ENCODE measurements at regions not wholly inside any gene's neighbourhood (a gene's known extent, or its start where the extent isn't known, plus 50 kb on each side); places are given as distances from the start of the nearest gene placed in this dataset.

DNA sequence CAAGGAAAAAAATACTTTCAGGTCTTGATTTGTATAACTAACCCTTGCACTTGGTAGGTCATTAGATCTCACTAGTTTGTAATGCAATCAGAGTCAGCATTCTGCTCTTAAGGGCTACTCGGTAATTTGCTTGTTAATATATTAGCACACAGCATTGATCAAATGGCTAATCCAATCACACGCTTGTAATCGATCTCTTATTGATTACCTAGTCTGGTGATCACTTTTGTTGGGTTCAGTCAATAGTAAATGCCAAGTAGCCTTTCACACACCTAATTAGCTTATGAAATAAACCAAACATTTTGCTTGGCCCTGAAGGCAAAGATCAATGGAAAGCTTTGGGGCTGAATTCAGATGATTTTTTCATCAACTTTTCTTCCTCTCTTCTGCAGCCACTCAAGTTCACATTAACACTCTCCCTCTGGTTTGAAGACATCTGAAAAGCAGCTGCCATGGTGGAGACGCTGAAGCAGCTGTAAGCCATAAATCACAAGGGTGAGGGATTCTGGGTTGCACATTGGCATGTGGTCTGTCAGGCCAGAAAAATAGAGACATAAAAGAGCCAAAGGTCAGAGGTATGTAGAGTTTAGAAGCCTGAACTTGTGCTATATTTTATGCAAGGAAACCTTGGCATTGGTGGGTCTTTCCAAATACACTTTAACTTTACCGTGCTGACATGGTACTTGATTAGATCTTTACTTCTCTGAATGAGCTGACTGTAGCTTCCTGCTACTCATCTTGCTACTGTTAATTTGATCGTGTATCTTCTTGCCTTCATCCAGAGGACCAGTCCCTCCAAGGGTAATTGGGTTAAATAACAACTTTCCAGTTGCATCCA, 234.4 kb downstream of the SIM1 start (continued):
- TF ChIP-seq, protein P1, sequence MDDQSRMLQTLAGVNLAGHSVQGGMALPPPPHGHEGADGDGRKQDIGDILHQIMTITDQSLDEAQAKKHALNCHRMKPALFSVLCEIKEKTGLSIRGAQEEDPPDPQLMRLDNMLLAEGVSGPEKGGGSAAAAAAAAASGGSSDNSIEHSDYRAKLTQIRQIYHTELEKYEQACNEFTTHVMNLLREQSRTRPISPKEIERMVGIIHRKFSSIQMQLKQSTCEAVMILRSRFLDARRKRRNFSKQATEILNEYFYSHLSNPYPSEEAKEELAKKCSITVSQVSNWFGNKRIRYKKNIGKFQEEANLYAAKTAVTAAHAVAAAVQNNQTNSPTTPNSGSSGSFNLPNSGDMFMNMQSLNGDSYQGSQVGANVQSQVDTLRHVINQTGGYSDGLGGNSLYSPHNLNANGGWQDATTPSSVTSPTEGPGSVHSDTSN (IDR thresholded peaks at IDR 0.05; ENCODE audit: insufficient replicate concordance, low read depth, low read length), result no peak
- TF ChIP-seq, protein P2, sequence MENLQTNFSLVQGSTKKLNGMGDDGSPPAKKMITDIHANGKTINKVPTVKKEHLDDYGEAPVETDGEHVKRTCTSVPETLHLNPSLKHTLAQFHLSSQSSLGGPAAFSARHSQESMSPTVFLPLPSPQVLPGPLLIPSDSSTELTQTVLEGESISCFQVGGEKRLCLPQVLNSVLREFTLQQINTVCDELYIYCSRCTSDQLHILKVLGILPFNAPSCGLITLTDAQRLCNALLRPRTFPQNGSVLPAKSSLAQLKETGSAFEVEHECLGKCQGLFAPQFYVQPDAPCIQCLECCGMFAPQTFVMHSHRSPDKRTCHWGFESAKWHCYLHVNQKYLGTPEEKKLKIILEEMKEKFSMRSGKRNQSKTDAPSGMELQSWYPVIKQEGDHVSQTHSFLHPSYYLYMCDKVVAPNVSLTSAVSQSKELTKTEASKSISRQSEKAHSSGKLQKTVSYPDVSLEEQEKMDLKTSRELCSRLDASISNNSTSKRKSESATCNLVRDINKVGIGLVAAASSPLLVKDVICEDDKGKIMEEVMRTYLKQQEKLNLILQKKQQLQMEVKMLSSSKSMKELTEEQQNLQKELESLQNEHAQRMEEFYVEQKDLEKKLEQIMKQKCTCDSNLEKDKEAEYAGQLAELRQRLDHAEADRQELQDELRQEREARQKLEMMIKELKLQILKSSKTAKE (IDR thresholded peaks at IDR 0.05; ENCODE audit: low read depth, poor library complexity, severe bottlenecking), result no peak
- TF ChIP-seq SUPT20H (IDR thresholded peaks at IDR 0.05; ENCODE audit: borderline replicate concordance, control insufficient read depth, low read depth, low read length), result no peak
- TF ChIP-seq RELA (IDR thresholded peaks at IDR 0.05; ENCODE audit: borderline replicate concordance, partially characterized antibody), result no peak
- TF ChIP-seq, protein P3, sequence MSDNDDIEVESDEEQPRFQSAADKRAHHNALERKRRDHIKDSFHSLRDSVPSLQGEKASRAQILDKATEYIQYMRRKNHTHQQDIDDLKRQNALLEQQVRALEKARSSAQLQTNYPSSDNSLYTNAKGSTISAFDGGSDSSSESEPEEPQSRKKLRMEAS (IDR thresholded peaks at IDR 0.05; ENCODE audit: low read depth, low read length), result no peak
- TF ChIP-seq TCF12 (IDR thresholded peaks at IDR 0.05; ENCODE audit: low read depth, low read length), result no peak

DNA sequence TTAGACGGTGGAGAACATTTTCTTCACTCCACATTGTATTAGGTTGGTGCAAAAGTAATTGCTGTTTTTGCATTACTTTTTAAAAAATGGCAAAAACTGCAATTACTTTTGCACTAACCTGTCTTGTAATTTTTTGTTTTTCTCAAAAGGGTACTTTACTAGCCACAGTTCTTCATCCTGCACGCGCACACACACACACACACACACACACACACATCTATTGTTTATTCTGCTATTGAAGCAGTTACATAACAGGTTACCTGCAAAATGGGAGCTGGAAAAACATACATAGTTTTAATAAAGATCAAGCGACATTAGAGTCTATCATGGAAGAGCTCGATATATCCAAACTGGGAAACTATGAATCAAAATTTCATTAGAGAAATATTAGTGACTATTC, 235.2 kb downstream of the SIM1 start:
- no peaks in the 10 kb centered on the region for H3K4me1 ChIP-seq (ENCODE audit: control insufficient read depth, insufficient read depth, low read length)
- H2AFZ ChIP-seq (ENCODE audit: control insufficient read depth, low read depth, low read length), result peak overlapping the region; percentile 93
- no peaks in the 10 kb centered on the region for H4K20me1 ChIP-seq (ENCODE audit: control insufficient read depth, insufficient read depth)
- FAIRE-seq (no peak), DNase-seq (ENCODE audit: low read depth, low spot score) (no peak), ATAC-seq (no peak)
- H3K4me2 ChIP-seq (ENCODE audit: control insufficient read depth, insufficient read depth), result no peak overlapping the region
- H3K79me2 ChIP-seq (ENCODE audit: control insufficient read depth, insufficient read depth, low read length), result no peaks in the 10 kb centered on the region
- no peaks in the 10 kb centered on the region for H3K9me3 ChIP-seq (replicated peaks; ENCODE audit: control insufficient read depth, insufficient read depth, low read length)
- H3K27ac ChIP-seq (ENCODE audit: control insufficient read depth, insufficient read depth), result no peak overlapping the region
- H3K4me3 ChIP-seq, result no peak overlapping the region
- RAD21 ChIA-PET (ENCODE audit: unreplicated experiment), result interaction anchor here (1.1 to 2.2 kb wide), 3 partner anchors 28 to 76 kb away, joined by 3 to 5 read pairs (median 4); no protein-coding TSS in a partner anchor
- no peak overlapping the region for H3K9ac ChIP-seq (ENCODE audit: control insufficient read depth, insufficient read depth, low read length)
- intact Hi-C loops (cut with micrococcal nuclease; ENCODE audit: unreplicated experiment), result no loop called here
- H3K27me3 ChIP-seq (replicated peaks in 1 of 2; ENCODE audit: control insufficient read depth in 2 of 2, insufficient read depth in 2 of 2, low read length in 1 of 2), result no peaks in the 10 kb centered on the region
- TF ChIP-seq MEF2B (IDR thresholded peaks at IDR 0.05; ENCODE audit: partially characterized antibody, poor library complexity, severe bottlenecking), result no peak
- TF ChIP-seq DPF2 (IDR thresholded peaks at IDR 0.05), result no peak
- TF ChIP-seq, protein P4, sequence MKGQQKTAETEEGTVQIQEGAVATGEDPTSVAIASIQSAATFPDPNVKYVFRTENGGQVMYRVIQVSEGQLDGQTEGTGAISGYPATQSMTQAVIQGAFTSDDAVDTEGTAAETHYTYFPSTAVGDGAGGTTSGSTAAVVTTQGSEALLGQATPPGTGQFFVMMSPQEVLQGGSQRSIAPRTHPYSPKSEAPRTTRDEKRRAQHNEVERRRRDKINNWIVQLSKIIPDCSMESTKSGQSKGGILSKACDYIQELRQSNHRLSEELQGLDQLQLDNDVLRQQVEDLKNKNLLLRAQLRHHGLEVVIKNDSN (IDR thresholded peaks at IDR 0.05; ENCODE audit: borderline replicate concordance, extremely low read length, insufficient read depth, low read depth, low read length), result no peak
- TF ChIP-seq, protein P5, sequence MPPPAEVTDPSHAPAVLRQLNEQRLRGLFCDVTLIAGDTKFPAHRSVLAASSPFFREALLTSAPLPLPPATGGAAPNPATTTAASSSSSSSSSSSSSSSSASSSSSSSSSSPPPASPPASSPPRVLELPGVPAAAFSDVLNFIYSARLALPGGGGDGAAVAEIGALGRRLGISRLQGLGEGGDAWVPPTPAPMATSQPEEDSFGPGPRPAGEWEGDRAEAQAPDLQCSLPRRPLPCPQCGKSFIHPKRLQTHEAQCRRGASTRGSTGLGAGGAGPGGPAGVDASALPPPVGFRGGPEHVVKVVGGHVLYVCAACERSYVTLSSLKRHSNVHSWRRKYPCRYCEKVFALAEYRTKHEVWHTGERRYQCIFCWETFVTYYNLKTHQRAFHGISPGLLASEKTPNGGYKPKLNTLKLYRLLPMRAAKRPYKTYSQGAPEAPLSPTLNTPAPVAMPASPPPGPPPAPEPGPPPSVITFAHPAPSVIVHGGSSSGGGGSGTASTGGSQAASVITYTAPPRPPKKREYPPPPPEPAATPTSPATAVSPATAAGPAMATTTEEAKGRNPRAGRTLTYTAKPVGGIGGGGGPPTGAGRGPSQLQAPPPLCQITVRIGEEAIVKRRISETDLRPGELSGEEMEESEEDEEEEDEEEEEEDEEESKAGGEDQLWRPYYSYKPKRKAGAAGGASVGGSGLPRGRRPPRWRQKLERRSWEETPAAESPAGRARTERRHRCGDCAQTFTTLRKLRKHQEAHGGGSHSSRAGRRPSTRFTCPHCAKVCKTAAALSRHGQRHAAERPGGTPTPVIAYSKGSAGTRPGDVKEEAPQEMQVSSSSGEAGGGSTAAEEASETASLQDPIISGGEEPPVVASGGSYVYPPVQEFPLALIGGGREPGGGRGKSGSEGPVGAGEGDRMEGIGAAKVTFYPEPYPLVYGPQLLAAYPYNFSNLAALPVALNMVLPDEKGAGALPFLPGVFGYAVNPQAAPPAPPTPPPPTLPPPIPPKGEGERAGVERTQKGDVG (CRISPR knock-in tag; IDR thresholded peaks at IDR 0.05), result no peak
- TF ChIP-seq GATAD2B (conservative IDR thresholded peaks at IDR 0.05; ENCODE audit: low read depth), result no peak
- no peak for TF ChIP-seq MTA2 (IDR thresholded peaks at IDR 0.05; ENCODE audit: low read depth)
- CTCF ChIA-PET, result interaction anchor here (1.0 to 1.2 kb wide), 2 partner anchors 11 to 115 kb away, joined by 3 read pairs; no protein-coding TSS in a partner anchor
- SMC1A ChIA-PET (ENCODE audit: uncharacterized antibody, unreplicated experiment), result interaction anchor here (0.8 to 2.6 kb wide), 8 partner anchors 13 to 106 kb away, joined by 3 to 12 read pairs (median 6); no protein-coding TSS in a partner anchor
- no peaks in the 10 kb centered on the region for H3K36me3 ChIP-seq (ENCODE audit: control insufficient read depth in 2 of 2, insufficient read depth in 2 of 2, low read length in 1 of 2)
- 85% methylated on average over 5 of the region's 5 CpGs for WGBS (ENCODE audit: insufficient coverage, insufficient replicate concordance, low lambda C conversion rate, missing lambda C conversion rate)
- in situ Hi-C loops (cut with MboI), result no loop called here
- BruUV-seq (replicated peaks), result no TSS peak
- POLR2A ChIA-PET, result no interaction called here

All from GM12878 (cell line).